ENCODE measurements at regions not wholly inside any gene's neighbourhood (a gene's known extent, or its start where the extent isn't known, plus 50 kb on each side); places are given as distances from the start of the nearest gene placed in this dataset.
A peak's percentile ranks its signal among the peaks of the same experiment; 100 is the strongest.

- DNase-seq (ENCODE audit: low read depth): no peak
Observed at GRCh38 chr4:60175241-60175640, 1024.9 kb upstream of the ADGRL3 start.

GRCh38 chr4:60187428-60187827 is 1012.7 kb upstream of the ADGRL3 start:
- DNase-seq (ENCODE audit: low read depth): no peak

GRCh38 chr4:60189286-60189685 is 1010.8 kb upstream of the ADGRL3 start:
- no peak for DNase-seq (ENCODE audit: low read depth)

- no peak for DNase-seq (ENCODE audit: low read depth)
Observed at GRCh38 chr4:60194214-60194613, 1005.9 kb upstream of the ADGRL3 start.

- DNase-seq (ENCODE audit: low read depth): no peak
Observed at GRCh38 chr4:60195256-60195655, 1004.9 kb upstream of the ADGRL3 start.

- DNase-seq (ENCODE audit: low read depth): peak; percentile 40
Observed at GRCh38 chr4:60201052-60201673, 999.0 kb upstream of the ADGRL3 start.

- DNase-seq (ENCODE audit: low read depth): no peak
Observed at GRCh38 chr4:60209588-60209987, 990.5 kb upstream of the ADGRL3 start.

- no peak for DNase-seq (ENCODE audit: low read depth)
Observed at GRCh38 chr4:60215906-60216305, 984.2 kb upstream of the ADGRL3 start.

GRCh38 chr4:60216752-60217151 is 983.4 kb upstream of the ADGRL3 start:
- DNase-seq (ENCODE audit: low read depth): peak; percentile 3

- DNase-seq (ENCODE audit: low read depth): no peak
Observed at GRCh38 chr4:60221866-60222265, 978.3 kb upstream of the ADGRL3 start.

GRCh38 chr4:60223208-60223923 is 976.8 kb upstream of the ADGRL3 start:
- no peak for DNase-seq (ENCODE audit: low read depth)

GRCh38 chr4:60241866-60242265 is 958.3 kb upstream of the ADGRL3 start:
- no peak for DNase-seq (ENCODE audit: low read depth)

GRCh38 chr4:60249784-60250183 is 950.3 kb upstream of the ADGRL3 start:
- DNase-seq (ENCODE audit: low read depth): no peak

- DNase-seq (ENCODE audit: low read depth): no peak
Observed at GRCh38 chr4:60250657-60251056, 949.5 kb upstream of the ADGRL3 start.

- no peak for DNase-seq (ENCODE audit: low read depth)
Observed at GRCh38 chr4:60259781-60260180, 940.3 kb upstream of the ADGRL3 start.

- no peak for DNase-seq (ENCODE audit: low read depth)
Observed at GRCh38 chr4:60266505-60266904, 933.6 kb upstream of the ADGRL3 start.

GRCh38 chr4:60296386-60296785 is 903.7 kb upstream of the ADGRL3 start:
- DNase-seq (ENCODE audit: low read depth): no peak

GRCh38 chr4:60313611-60314178 is 886.4 kb upstream of the ADGRL3 start:
- no peak for DNase-seq (ENCODE audit: low read depth)

- DNase-seq (ENCODE audit: low read depth): no peak
Observed at GRCh38 chr4:60314416-60314815, 885.7 kb upstream of the ADGRL3 start.

GRCh38 chr4:60315586-60315985 is 884.5 kb upstream of the ADGRL3 start:
- DNase-seq (ENCODE audit: low read depth): no peak

- DNase-seq (ENCODE audit: low read depth): no peak
Observed at GRCh38 chr4:60326735-60327134, 873.4 kb upstream of the ADGRL3 start.

- DNase-seq (ENCODE audit: low read depth): no peak
Observed at GRCh38 chr4:60327651-60328050, 872.5 kb upstream of the ADGRL3 start.

GRCh38 chr4:60344908-60345307 is 855.2 kb upstream of the ADGRL3 start:
- DNase-seq (ENCODE audit: low read depth): no peak
